ENCODE measurements at regions not wholly inside any gene's neighbourhood (a gene's known extent, or its start where the extent isn't known, plus 50 kb on each side); places are given as distances from the start of the nearest gene placed in this dataset.

GRCh38 chr10:131799429-131799828 is 101.4 kb upstream of the PPP2R2D start:
- no peak for ATAC-seq (replicated peaks)
- Mint-ChIP-seq H3K4me3 (no peak overlapping the region), H3K9me3 (peaks cover 20% of the 10 kb centered on the region), H3K36me3 (ENCODE audit: low read depth) (no peaks in the 10 kb centered on the region), H3K27me3 (peaks cover 26% of the 10 kb centered on the region), H3K27ac (no peak overlapping the region), H3K4me1 (no peaks in the 10 kb centered on the region)

- Mint-ChIP-seq H3K4me3 (no peak overlapping the region), H3K27ac (no peak overlapping the region), H3K36me3 (ENCODE audit: low read depth) (no peaks in the 10 kb centered on the region), H3K9me3 (peaks cover 20% of the 10 kb centered on the region), H3K4me1 (no peaks in the 10 kb centered on the region), H3K27me3 (peaks cover 16% of the 10 kb centered on the region)
- no peak for ATAC-seq (replicated peaks)
These were observed 98.5 kb upstream of the PPP2R2D start for GRCh38 chr10:131802156-131802915.

GRCh38 chr10:131802996-131803395 is 97.8 kb upstream of the PPP2R2D start:
- Mint-ChIP-seq H3K27ac (no peak overlapping the region), H3K4me1 (no peaks in the 10 kb centered on the region), H3K27me3 (peaks cover 15% of the 10 kb centered on the region), H3K4me3 (no peak overlapping the region), H3K36me3 (ENCODE audit: low read depth) (no peaks in the 10 kb centered on the region), H3K9me3 (peaks cover 19% of the 10 kb centered on the region)
- ATAC-seq (replicated peaks) = no peak

- peaks cover 11% of the 10 kb centered on the region for H3K9me3 Mint-ChIP-seq
- no peak overlapping the region for H3K27ac Mint-ChIP-seq
- H3K4me1 Mint-ChIP-seq = peaks cover 5% of the 10 kb centered on the region
- peaks cover 13% of the 10 kb centered on the region for H3K27me3 Mint-ChIP-seq
- H3K4me3 Mint-ChIP-seq = no peak overlapping the region
- ATAC-seq (replicated peaks) = no peak
- H3K36me3 Mint-ChIP-seq (ENCODE audit: low read depth) = no peaks in the 10 kb centered on the region
These were observed 96.9 kb upstream of the PPP2R2D start for GRCh38 chr10:131803860-131804425.

- H3K4me1 Mint-ChIP-seq = peaks cover 5% of the 10 kb centered on the region
- no peaks in the 10 kb centered on the region for H3K36me3 Mint-ChIP-seq (ENCODE audit: low read depth)
- H3K27ac Mint-ChIP-seq = no peak overlapping the region
- H3K9me3 Mint-ChIP-seq = peaks cover 5% of the 10 kb centered on the region
- no peak for ATAC-seq (replicated peaks)
- H3K4me3 Mint-ChIP-seq = no peak overlapping the region
- H3K27me3 Mint-ChIP-seq = peaks cover 16% of the 10 kb centered on the region
These were observed 96.1 kb upstream of the PPP2R2D start for GRCh38 chr10:131804551-131805295.

GRCh38 chr10:131805696-131806095 is 95.1 kb upstream of the PPP2R2D start:
- no peak for ATAC-seq (replicated peaks)
- H3K9me3 Mint-ChIP-seq = no peaks in the 10 kb centered on the region
- no peaks in the 10 kb centered on the region for H3K36me3 Mint-ChIP-seq (ENCODE audit: low read depth)
- H3K4me1 Mint-ChIP-seq = peaks cover 5% of the 10 kb centered on the region
- H3K4me3 Mint-ChIP-seq = no peak overlapping the region
- H3K27me3 Mint-ChIP-seq = peaks cover 11% of the 10 kb centered on the region
- H3K27ac Mint-ChIP-seq = no peak overlapping the region

GRCh38 chr10:131806146-131806545 is 94.7 kb upstream of the PPP2R2D start:
- no peak for ATAC-seq (replicated peaks)
- Mint-ChIP-seq H3K36me3 (ENCODE audit: low read depth) (no peaks in the 10 kb centered on the region), H3K9me3 (no peaks in the 10 kb centered on the region), H3K27ac (no peak overlapping the region), H3K27me3 (peaks cover 11% of the 10 kb centered on the region), H3K4me3 (no peak overlapping the region), H3K4me1 (peaks cover 5% of the 10 kb centered on the region)

- peaks cover 11% of the 10 kb centered on the region for H3K27me3 Mint-ChIP-seq
- H3K27ac Mint-ChIP-seq = no peak overlapping the region
- no peaks in the 10 kb centered on the region for H3K36me3 Mint-ChIP-seq (ENCODE audit: low read depth)
- H3K4me3 Mint-ChIP-seq = no peak overlapping the region
- H3K4me1 Mint-ChIP-seq = peaks cover 5% of the 10 kb centered on the region
- no peak for ATAC-seq (replicated peaks)
- no peaks in the 10 kb centered on the region for H3K9me3 Mint-ChIP-seq
These were observed 94.0 kb upstream of the PPP2R2D start for GRCh38 chr10:131806646-131807317.

- Mint-ChIP-seq H3K27me3 (peaks cover 16% of the 10 kb centered on the region), H3K9me3 (no peaks in the 10 kb centered on the region)
These were observed 92.4 kb upstream of the PPP2R2D start for GRCh38 chr10:131808370-131808930.

GRCh38 chr10:131810036-131810804 is 90.6 kb upstream of the PPP2R2D start:
- H3K9me3 Mint-ChIP-seq = no peaks in the 10 kb centered on the region
- no peak for ATAC-seq (replicated peaks)
- no peaks in the 10 kb centered on the region for H3K36me3 Mint-ChIP-seq (ENCODE audit: low read depth)
- peaks cover 25% of the 10 kb centered on the region for H3K27me3 Mint-ChIP-seq
- H3K4me1 Mint-ChIP-seq = peaks cover 5% of the 10 kb centered on the region
- no peak overlapping the region for H3K27ac Mint-ChIP-seq
- no peak overlapping the region for H3K4me3 Mint-ChIP-seq

More at GRCh38 chr10:131808370-131808930, 92.4 kb upstream of the PPP2R2D start:
- Mint-ChIP-seq H3K4me3 (no peak overlapping the region), H3K4me1 (peaks cover 5% of the 10 kb centered on the region), H3K27ac (no peak overlapping the region), H3K36me3 (ENCODE audit: low read depth) (no peaks in the 10 kb centered on the region)
- ATAC-seq (replicated peaks) = no peak

GRCh38 chr10:131810805-131811629 is 89.8 kb upstream of the PPP2R2D start:
- Mint-ChIP-seq H3K9me3 (no peaks in the 10 kb centered on the region), H3K4me1 (peaks cover 5% of the 10 kb centered on the region), H3K27me3 (peaks cover 26% of the 10 kb centered on the region), H3K4me3 (no peak overlapping the region), H3K36me3 (ENCODE audit: low read depth) (no peaks in the 10 kb centered on the region), H3K27ac (no peak overlapping the region)
- ATAC-seq (replicated peaks) = no peak

- no peak overlapping the region for H3K27ac Mint-ChIP-seq
- no peaks in the 10 kb centered on the region for H3K9me3 Mint-ChIP-seq
- no peaks in the 10 kb centered on the region for H3K36me3 Mint-ChIP-seq (ENCODE audit: low read depth)
- H3K4me1 Mint-ChIP-seq = peaks cover 5% of the 10 kb centered on the region
- H3K27me3 Mint-ChIP-seq = peaks cover 30% of the 10 kb centered on the region
- ATAC-seq (replicated peaks) = no peak
- H3K4me3 Mint-ChIP-seq = no peak overlapping the region
These were observed 89.0 kb upstream of the PPP2R2D start for GRCh38 chr10:131811630-131812403.

Measured in activated T-helper 17 cell treated with anti-CD3 and anti-CD28 coated beads, Interleukin-2, amount 50 U/mL, for 72 hours (primary cell).